GM12865 (cell line): ENCODE measurements at regions not wholly inside any gene's neighbourhood (a gene's known extent, or its start where the extent isn't known, plus 50 kb on each side); places are given as distances from the start of the nearest gene placed in this dataset.

Experiments used
- DNase-seq: peaks from one replicate; pipeline ENCODE4 v3.0.0; 2010; ENCODE audit warnings: low read depth
- H3K4me3 ChIP-seq: 2 replicates; pipeline ENCODE4 v1.5.1; 2011; ENCODE audit warnings: mild to moderate bottlenecking, low read depth, low read length, control low read depth
- CTCF ChIP-seq: IDR thresholded peaks from 2 replicates; pipeline ENCODE4 v1.5.1; 2011; ENCODE audit warnings: low read length, control low read depth, low read depth, inconsistent platforms; ENCODE audit not compliant: insufficient read depth; ENCODE audit errors: missing control alignments

- TF ChIP-seq CTCF: no peak
- no peak for DNase-seq
- H3K4me3 ChIP-seq: no peak overlapping the region
Measured at GRCh38 chr7:17239683-17240521, 58.5 kb upstream of the AHR start.

GRCh38 chr7:17242504-17242903 lies 55.9 kb upstream of the AHR start:
- no peak for DNase-seq
- no peak overlapping the region for H3K4me3 ChIP-seq
- TF ChIP-seq CTCF: no peak

GRCh38 chr7:17244786-17245185 lies 53.7 kb upstream of the AHR start:
- H3K4me3 ChIP-seq: no peak overlapping the region
- TF ChIP-seq CTCF: no peak
- no peak for DNase-seq

- H3K4me3 ChIP-seq: no peak overlapping the region
- TF ChIP-seq CTCF: no peak
- DNase-seq: no peak
Measured at GRCh38 chr7:17247357-17247756, 51.1 kb upstream of the AHR start.

GRCh38 chr7:17248527-17248926 lies 49.9 kb upstream of the AHR start:
- no peak for DNase-seq
- no peak for TF ChIP-seq CTCF
- no peak overlapping the region for H3K4me3 ChIP-seq
